GM19455 (cell line): ENCODE measurements at regions not wholly inside any gene's neighbourhood (a gene's known extent, or its start where the extent isn't known, plus 50 kb on each side); places are given as distances from the start of the nearest gene placed in this dataset.

Source experiments
- ATAC-seq: cut with Tn5 transposase; IDR thresholded peaks from one replicate; pipeline ENCODE4 v1.9.1; 2021; ENCODE audit not compliant: unreplicated experiment

- no peak for ATAC-seq
Observed at GRCh38 chr11:80636999-80637398, 1196.2 kb upstream of the TENM4 start.

DNA sequence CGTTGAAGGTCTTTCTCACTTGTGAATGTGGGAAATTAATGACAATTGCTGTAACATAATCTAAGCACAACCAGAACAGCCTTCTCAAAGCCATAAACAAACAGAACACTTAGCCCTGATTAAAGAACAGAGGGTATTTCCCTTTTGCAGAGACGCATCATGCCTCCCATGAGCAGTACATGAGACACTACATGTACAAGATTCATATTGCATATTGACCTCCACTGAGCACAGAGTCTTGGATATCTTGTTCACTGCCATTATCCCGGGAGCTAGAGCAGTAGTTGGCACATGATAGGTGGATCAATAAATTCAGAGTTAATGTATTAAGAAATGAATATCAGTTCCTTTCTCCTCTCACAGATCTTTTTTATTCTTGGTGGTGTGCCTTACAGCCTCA, 1194.3 kb upstream of the TENM4 start:
- ATAC-seq = no peak

DNA sequence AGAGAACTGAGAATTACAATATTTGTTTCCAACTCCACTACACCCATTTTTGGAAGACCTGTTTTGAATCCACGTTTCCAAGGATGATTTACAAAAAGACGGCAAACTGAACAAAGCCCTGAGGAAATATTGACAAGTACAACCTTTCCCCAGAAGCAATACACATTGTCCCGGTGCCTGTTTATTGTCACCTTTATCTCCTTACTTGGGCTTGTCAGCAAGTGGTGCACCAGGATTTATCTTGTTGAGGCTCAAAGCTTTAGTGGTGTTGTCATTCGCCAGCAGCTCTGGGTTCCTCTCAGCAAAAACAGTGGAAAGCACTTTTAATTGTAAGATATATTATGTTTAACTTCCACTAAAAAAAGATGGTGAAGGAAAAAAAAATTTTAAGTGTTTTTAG, 1191.9 kb upstream of the TENM4 start:
- no peak for ATAC-seq

DNA sequence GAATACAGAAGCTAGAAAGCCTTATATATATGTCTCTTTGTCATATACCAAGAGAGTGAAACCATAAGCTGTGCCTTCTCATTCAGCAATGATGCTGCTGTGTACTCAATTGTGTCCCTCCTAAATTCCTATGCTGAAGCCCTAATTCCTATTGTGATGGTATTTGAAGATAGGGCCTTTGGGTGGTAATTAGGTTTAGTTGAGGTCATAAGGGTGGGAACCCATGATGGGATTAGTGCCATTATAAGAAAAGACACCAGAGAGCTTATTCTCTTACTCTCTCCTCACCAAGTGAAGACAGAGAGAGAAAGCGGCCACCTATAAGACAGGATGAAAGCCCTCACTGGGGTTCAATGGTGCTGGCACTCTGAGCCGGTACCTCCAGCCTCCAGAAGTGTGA, 1191.3 kb upstream of the TENM4 start:
- no peak for ATAC-seq

GRCh38 chr11:80629466-80629865, 1188.6 kb upstream of the TENM4 start:
- ATAC-seq = no peak

GRCh38 chr11:80627364-80627763, 1186.5 kb upstream of the TENM4 start:
- no peak for ATAC-seq

GRCh38 chr11:80626721-80627120, 1185.9 kb upstream of the TENM4 start:
- no peak for ATAC-seq

DNA sequence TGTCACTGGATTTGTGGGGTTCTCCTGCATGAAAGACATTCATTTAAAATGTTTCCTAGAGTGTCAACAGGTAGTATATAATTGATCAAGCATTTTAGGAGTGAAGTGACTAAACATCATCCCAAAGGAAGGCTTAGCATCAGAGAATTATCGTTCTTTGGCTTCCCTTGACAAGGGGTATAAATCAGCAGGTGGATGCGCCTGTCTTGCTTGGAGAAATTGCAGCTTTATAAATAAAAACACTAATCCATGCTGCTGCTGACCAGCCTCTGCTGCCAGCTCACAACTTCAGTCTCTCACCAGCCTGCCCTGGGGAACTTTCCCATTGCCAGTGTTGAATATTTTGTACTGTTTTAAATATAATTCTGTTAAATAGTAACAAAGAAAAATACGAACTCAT, 1184.7 kb upstream of the TENM4 start:
- no peak for ATAC-seq

- ATAC-seq = no peak
Observed at GRCh38 chr11:80621871-80622270, 1181.0 kb upstream of the TENM4 start.

GRCh38 chr11:80620867-80621266, 1180.0 kb upstream of the TENM4 start:
- ATAC-seq = no peak

DNA sequence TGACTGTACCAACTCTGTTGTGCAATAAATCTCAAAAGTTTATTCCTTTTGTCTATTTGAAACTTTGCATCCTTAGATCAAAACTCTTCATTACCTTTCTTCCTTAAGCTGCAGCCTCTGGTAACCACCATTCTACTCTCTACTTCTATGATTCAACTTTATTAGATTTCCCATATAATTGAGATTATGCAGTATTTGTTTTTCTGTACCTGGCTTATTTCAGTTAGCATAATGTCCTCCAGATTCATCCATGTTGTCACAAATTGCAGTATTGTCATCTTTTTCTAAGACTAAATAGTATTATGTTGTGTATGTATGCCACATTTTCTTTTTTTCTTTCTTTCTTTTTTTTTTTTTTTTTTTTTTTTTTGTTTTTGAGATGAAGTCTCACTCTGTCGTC, 1176.3 kb upstream of the TENM4 start:
- ATAC-seq = no peak

GRCh38 chr11:80616070-80616800, 1175.4 kb upstream of the TENM4 start:
- no peak for ATAC-seq

DNA sequence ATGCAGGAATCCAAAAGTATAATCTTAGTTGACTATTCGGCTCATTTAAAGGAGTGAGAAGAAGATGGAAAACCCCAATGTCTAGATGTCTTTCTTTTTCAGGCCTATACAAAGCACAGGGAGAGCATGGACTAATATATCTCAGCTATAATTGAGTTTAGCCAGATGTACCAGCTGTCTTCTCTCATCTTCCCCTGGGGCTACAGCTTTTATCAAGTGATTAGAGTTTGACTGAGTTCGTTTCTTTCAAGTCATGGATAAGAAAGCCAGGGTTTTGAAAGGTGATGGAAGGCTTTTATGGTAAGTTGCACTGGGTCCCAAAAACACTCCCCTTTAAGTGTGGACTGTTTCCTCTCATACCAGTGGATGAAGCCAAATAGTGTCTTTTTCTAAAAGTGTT, 1172.8 kb upstream of the TENM4 start:
- ATAC-seq = no peak

GRCh38 chr11:80610516-80610915, 1169.7 kb upstream of the TENM4 start:
- no peak for ATAC-seq

DNA sequence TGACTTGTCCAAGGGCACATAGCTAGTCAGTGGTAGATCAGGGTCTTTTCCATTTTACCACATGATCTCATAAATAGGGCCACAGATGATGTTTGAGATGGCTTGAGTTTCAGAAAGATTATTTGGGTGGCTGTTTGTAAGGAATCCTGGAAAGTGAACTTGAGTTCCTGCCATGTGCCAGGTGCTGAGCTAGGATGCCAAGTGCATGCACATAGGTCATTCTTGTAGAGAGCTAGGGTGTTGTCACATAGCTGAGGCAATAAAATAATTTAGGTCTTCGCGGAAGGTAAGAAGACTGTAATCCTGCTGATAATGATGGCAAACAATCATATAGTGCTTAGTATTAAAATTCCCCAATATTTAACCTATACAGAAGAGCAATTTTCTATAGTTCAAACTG, 1162.6 kb upstream of the TENM4 start:
- no peak for ATAC-seq

DNA sequence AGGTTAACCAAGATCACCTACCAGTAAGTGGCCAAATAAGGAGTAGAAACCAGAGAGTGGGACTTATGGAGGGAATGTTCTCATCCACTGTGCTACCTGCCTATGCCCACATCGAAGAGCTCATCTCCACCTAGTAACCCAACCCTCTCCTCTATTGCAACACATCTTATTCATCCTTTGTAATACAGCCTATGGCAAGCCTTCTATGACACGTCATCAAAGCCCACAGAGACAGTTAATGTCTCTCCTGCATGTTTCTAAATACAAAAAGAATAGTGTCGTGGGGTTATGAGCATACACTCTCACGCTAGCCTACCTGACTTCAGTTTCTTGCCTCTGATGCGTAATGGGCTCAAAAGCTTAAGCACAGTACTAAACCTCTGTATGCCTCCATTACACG, 1158.1 kb upstream of the TENM4 start:
- ATAC-seq = no peak

GRCh38 chr11:80596291-80596810, 1155.5 kb upstream of the TENM4 start:
- ATAC-seq = no peak

GRCh38 chr11:80595011-80595410, 1154.2 kb upstream of the TENM4 start:
- no peak for ATAC-seq

DNA sequence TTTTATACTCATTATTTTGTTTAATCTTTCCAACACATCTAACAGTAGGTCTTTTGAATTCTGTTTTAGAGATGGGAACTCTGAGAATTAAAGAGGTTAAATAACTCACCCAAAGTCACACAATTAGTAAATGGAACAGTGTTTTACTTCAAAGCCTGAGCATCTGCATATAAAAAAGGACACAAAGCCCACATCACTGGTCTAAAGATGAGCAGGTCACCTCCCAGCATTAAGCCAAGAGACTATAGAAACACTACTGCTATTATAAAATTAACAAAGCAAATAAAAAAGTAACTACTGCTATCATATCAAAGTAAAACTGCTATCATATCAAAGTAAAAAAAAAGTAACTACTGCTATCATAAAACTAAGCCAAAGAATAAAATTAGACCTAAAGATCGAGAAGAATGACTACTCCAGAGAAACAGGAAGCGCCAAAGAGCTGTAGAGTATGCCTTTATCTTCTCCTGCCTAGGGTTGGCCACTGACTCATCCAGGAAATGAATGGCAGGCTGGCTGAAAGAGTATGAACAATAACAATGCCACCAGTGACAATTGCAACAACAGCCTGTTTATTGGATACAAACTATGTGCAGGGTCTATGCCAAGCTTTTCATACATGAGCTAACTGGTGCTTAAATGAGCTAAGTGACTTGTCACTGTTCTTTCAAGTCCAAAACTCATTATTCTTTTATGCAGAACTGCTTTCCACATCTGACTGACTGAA, 1153.0 kb upstream of the TENM4 start:
- ATAC-seq = no peak

DNA sequence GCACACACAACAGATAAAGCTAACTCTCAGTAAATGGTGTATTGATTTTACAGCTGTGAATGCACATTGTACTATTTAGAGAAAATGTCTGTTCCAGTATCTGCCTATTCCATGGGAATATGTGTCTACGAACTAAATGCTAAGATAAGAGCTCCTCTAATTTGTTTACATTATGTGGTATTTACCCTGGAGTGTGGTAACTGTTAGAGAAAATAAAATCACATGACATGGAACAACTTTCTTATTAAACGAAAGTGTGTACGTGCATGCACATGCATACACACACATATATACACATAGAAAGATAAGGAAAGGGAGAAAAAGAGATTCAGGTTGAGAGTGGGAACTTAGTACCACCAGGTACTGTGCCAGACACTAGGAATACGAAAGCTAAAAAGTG, 1151.7 kb upstream of the TENM4 start:
- ATAC-seq = no peak

GRCh38 chr11:80587906-80588305, 1147.1 kb upstream of the TENM4 start:
- ATAC-seq = no peak

DNA sequence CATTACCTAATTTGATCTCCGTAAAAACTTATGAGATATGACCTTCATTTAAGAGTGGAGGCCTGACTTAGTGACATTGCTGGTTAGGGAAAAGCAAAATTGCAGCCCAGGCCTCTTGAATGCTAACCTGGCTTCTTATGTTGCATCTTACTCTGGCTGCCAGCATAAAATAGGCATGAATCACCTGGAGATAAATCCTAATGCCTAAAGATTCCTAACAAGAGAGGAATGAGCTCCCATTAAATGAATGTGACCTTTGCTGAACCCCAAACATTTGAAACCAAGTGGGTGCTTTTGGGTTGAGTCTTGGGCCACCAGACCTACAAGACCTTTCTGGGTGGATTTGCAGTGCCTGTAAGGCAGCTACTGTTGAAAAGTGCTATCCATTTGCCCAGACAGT, 1145.6 kb upstream of the TENM4 start:
- no peak for ATAC-seq

GRCh38 chr11:80584661-80585060, 1143.8 kb upstream of the TENM4 start:
- ATAC-seq = no peak
